HuH-7 (cell line): ENCODE measurements at regions not wholly inside any gene's neighbourhood (a gene's known extent, or its start where the extent isn't known, plus 50 kb on each side); places are given as distances from the start of the nearest gene placed in this dataset.

Experiments
- DNase-seq: peaks from one replicate; pipeline ENCODE4 v3.0.0; 2011; ENCODE audit warnings: low spot score

DNA sequence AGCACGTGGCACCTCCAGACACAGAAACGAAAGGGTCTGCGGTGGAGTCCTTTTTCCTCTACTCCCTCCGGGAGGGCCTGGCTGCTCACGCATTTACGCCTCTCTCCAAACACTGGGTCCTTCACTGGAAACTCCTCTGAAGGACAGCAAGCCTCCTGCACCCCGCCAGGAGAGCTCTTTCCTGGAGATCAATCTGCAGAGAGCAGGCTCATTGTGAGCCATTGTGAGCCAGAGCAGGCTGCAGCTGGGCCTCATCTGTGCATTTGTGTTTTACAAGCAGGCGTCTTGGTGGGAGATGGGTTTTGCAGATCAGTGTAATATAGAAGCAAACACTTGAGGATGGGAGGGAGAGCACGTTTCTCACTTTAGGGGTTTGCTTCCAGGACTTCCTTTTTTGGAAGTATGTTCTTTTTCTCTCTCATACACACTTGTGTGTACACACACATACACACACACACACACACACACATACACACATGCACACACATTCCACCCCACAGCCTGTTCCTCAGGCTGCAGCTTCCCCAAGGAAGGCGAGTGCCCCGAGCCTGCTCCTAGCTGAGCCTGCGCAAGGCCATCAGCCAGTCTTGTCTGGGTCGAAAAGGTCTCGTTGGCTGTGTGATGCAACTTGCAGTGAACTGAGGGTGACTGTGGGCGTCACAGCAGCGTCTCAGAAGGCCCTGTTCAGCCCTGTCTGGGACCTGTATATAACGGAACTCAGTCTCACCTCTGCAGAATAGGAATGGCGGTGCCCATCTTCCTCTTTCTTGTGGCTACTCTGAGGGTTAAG is 163.5 kb downstream of the GLI2 start:
- no peak for DNase-seq

DNA sequence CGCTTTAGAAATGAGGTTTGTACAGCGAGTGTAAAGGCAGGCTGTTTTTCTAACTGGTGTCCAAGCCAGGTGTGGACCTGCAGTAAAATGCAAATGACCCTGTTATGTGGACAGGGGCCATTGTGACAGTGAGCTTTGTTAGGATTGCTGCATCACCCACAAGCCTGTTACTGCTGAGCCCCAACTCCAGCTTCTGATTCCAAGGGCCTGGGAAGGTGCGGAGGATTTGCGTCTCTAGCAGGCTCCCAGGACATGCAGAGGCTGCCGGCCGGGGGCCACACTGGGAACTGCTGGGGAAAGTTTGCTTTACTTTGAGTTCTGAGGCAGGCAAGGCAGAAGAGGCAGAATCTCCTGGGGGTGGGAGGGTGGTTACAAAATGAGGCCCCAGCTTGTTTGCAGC is 164.1 kb downstream of the GLI2 start:
- DNase-seq, result no peak

DNA sequence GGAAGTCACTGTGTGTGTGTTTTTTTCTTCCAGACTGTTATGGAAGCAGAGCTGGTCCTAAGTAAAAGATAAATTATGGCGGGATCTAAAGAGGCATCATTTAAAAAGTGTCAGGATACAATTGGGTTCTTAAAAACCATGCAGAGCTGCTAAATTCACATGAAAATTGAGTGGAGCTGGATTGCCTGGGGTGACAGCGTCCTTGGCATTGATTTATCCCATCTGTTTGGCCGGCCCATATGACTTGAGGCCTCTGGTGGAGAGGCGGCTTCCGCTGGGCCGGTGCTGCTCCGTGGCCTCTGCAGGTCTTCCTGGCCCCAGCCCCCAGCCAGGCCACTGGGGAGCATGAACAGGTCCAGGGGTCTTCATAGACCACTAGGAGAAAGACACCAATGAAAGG is 165.5 kb downstream of the GLI2 start:
- no peak for DNase-seq

DNA sequence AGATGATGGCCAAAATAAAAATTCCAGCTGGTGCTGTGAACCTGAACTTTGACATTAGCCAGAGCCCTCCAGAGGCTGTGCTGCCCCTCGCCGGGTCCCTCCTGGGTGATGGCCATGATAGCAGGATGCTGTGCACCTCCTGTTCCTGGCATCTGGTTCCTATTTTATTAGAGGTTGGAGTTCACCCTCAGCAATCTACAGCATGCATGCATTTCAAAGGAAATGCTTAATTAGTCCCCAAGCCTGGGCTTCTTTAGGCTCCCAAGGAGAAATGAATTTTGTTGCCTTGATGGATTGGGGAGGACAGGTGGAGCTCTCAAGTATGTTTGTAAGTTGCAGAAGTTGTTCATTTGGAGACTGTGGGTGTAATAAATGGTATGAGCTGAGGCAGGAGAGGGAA is 166.9 kb downstream of the GLI2 start:
- DNase-seq, result no peak

DNA sequence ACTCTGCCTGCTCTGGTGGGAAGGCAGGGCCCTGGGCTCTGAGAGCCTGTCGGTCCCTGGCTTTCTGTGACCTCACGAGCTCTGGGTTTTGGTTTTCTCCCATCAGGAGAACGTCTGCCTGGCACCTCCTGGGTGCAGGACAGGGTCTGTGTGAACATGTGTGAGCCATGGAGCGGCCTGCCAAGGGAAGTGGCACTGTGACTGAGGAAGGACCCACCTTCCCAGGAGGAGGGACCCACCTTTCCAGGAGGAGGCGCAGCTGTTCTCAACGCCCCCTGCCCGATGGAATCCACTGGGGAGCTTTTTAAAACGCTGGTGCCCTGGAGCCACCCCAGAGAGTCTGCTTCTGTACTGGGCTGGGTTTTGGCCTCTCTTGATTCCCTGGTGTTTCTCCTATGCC is 168.7 kb downstream of the GLI2 start:
- no peak for DNase-seq

DNA sequence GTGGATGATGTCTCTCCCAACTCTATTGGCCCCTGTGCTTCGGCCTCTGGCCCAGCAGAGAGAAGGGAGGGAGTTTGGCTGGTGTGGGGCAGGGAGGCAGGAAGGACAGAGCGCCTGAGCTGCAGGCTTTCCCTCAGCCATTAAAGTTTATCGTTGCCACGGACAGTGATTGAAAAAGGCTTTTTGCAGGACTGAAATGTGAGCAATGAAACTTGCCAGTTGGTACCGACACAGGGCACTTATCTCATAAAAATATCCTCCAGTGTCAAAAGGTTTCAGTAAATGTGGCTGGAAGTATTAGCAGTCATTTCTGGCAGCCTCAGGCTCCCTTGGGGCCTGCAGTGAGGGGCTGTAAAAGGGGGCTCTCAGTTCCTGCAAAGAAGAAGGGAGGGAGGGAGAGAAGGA is 169.2 kb downstream of the GLI2 start:
- no peak for DNase-seq

DNA sequence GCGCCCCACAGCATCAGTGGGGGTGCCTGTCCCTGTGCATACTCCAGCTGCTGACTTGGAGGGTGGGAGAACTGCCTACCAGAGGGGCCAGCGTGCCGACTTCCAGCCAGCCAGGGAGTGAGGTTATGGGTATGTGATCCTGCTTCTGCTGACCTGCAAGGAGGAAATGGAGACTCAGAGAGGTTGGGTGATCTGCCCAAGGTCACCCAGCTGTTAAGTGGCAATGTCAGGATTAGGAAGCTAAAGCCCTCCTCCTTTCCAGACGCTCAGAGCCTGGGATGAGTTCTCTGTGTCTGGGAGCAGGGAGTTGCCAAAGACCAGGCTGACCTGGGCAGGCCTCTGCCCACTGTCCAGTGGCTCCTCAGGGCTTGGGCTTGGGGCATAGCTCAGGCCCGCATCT is 169.6 kb downstream of the GLI2 start:
- no peak for DNase-seq

DNA sequence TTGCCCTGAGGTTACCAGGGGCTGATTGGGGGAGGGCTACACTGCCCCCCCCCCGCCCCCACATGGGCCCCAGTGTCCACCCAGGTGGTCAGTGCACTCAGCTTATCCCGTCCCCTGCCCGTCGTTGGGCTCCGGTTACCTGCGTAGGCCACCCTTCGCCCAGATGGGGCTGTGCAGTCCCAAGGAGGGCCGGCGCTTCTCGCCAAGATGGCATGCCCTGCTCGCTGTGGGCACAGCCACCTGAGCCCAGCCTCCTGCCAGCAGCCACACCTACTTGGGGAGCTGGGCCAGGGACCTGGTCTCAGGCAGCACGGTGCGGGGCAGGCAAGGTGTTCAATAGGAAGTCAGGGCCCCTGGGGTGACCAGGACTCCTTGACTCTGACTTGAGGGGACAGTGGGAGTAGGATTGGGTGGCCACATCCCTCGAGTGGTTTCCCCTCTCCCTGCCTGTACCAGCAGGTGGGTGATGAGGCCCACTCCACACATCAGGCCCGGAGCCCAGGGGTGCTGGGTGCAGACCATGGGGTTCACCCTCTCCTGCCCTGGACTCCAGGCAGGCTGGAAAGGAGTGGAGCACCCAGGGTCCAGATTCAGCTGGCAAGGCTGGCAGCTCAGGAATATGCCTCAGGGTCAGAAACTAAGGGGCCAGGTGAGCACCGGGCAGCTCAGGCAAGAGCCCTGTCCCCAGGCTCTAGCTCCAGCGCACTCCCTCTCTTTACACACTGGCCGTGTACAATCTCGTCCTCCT is 170.3 kb downstream of the GLI2 start:
- no peak for DNase-seq

DNA sequence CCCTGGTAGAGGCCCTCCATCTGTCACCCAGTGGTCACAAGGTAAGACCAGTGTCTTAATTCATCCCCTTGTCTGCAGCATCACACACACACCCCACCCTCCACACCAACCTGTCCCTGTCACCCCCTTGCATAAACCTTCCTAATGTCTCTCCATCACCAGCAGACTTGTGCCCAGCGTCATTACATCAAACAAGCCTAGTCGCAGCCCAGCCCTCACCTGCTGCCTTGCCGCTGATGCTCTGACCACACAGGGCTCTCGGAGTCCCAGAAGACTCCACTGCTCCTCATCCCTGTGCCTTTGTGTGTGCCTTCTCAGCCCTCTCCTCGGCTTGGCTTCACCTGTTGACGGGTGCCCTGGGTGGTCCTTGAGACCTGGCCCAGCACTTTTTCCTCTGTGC is 171.2 kb downstream of the GLI2 start:
- no peak for DNase-seq

DNA sequence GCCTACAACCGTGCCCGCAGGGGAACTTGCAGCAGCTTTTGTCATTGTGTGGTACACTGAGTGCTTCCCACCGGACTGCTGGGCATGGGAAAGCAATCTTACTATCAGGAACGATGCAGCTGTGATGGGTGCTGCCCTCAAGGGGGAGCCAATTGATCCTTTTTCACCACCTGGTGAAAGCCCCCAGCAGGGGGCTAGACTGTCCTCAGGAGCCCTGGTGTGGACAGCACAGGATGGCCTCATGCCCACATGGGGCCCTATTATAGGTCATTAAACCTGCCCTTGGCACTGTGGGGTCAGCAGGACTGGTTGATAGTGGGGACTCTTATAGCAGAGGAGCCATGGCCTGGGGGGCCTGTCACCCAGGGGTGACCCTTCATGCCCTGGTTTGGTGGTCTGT is 172.2 kb downstream of the GLI2 start:
- DNase-seq, result peak; percentile 24

DNA sequence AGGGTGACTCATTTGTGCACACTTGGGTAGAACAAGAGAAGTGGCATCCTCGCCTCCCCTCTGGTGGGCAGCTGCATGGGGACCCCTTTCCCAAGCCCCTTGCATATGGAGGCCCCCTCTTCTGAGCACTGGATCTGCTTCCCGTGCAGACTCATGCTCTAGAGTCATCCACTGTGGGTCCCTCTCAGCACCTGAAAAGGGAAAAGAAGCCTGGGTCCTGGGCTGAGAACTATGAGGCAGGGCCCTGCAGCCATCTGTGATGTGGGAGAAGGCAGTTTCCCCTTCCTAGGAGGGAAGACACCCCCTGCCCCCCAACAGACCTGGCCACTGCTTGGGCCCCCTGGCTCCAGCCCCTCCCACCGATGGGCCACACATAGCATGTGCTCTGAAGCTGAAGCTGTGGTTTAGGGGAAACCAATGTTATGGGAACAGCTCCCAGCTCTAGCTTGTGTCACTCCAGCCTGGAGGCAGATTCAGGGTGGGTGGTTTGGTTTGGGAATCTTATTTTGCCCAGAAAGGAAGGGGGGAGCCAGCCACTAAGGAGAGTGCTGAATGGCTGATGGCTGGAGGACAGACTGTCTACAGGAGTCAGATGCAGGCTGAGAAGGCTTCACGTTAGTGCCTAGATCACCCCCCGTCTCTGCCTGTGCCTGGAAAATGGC is 172.8 kb downstream of the GLI2 start:
- DNase-seq, result no peak

DNA sequence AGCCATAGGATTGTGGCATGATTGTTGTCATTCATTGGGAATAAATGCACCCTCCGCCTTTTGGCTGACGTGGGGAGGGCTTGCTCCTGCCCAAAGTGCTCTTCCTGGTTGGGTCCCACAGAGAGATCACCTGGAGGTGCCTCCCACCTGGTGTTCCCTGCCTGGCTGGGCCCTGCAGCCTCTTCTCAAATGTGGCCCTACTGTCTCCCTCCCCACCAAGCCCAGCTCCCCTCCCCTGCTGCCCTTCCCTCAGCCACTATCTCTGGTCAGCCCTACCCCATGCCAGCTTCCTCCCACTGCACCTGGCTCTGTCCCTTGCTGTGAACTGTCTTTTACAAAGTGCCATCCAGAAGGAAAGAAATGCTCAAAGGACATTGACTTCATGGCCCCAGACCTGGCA is 173.4 kb downstream of the GLI2 start:
- no peak for DNase-seq

DNA sequence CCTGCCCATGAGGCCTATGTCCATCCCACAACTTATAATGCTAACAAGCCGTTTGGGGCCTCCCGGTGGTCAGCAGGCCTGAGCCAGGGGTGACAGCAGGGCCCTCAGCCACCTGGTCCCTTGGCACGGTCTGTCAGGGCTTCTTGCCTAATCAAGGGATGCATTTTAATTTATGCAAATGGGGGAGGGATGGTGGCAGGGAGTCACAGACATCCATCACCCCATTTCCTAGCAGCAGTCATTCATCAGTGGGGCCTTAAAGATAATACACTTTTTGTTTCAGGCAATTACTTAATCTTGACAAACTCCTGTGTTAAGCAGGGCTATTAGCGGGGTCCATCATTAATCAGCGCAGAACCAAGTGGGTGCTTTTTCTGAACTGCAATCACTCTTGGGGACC is 174.5 kb downstream of the GLI2 start:
- DNase-seq, result no peak

DNA sequence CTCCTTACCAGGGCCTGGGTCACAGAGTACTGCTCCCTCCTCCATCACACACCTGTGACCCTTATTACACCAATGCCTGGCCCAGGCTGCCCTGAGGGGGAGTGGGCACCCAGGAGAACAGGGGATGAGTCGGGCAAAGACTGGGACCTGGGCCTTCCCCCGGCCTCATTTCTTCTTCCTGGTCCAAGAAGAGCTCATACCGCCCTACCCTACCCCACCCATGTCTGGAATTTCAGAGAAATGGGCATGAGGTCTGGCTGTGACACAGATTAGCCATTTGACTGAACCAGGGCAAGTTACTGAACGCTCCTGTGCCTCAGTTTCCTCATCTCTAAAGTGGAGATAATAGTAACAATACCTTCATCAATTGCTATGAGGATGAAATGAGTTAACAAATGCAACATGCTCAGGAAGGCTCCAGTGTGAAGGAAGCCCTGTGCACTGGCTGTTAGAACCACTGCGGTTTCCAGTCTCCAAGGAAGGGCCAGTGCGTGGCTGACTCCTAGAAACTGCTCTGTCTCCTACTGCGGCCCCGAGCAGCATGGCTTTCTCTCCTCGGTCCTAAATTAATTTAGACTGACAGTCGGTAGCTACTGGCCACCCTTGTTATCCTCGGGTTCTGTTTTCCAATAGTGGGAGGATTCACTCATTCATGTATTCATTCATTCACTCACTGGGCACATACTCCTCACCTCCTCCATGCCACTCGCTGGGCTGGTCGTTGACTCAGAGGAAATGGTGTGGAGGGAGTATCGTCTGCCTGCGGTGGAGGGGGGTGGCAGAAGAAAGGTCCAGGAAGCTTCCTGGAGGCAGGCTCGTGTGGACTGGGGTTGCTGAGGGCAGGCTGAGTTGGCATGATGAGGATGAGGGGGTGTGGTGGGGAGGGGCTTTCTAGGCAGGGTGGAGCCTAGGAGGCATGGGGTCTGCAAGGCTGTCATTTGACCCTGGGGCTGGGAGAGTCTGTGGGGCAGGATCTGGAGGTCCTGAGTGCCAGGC is 175.6 kb downstream of the GLI2 start:
- no peak for DNase-seq

DNA sequence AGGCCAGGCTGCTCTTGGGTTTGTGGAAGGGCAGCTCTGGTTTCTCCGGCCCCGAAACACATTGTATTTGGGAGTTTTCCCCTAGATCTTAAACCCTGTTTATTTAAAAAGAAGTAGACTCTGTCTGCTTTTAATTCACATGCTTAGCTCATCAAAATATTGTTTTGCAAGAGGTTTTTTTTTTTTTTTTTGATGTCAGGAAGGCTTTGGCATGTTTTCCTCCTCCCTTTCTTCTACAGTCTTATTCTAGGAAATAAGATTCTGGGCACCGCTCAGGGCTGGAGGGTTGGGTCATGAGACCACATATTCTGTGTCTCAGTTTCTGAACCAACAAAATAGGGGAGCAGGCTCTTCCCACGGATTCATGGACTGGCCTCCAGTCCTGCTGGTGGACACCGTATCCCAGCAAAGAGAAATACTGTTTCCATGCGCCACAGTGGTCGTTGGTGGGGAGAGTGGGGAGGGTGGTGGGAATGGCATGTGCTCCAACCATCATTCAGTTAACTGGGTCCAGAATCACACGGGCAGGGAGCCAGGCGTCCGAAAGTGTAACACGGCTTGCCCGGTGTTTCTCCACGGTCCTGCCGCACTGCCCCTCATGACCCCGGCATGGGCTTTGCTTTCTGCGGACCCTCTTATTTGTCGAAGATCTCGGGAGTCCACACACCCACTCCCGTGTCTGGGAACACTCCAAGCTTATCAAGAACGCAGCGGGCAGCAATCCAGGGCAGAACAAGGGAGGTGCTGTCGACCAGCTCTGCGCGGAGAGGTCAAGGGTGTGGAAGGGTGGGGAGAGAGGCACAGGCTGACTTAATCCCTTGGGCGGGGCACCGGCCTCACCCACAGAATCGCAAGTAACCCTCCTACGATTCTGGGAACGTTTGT is 176.7 kb downstream of the GLI2 start:
- DNase-seq, result no peak

DNA sequence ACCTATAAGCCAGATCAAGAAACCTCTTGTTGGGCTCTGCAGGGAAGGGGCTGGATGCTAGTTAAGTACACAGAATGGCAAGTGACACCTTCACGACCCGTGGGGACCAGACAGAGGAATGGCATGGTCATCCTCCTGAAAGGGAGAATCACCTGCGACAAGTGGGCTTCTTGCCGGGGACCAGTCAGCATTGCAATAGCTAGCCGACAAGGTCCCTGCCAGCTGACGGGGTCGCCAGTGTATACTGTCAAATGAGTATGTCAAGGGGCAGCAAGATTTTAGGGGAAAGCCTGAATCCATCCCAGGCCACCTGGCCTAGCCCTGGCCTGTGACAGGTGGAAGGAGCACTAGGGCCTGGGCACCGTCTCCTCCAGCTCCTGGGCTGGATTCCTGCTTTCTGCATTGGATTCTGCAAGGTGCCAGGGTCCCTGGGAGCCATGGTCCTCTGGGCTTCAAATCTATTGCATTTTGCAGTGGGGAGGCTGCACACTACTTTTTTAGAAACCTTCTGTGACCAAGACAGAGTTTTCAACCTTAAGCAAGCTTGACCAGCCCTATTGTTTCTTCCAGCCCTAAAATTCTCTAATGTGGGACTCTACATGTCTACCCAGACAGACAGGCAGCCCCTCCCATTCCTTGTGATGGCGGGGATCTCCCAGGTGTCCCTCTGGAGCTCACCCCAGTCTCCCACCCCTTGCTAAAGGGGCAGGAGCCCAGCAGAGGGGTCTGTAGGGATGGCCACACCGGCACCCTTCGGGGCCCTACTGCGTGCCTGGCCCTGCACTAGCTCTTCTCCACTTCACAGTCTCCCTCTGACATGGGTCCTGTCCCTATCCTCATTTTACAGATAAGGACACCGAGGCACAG is 178.5 kb downstream of the GLI2 start:
- DNase-seq, result no peak

DNA sequence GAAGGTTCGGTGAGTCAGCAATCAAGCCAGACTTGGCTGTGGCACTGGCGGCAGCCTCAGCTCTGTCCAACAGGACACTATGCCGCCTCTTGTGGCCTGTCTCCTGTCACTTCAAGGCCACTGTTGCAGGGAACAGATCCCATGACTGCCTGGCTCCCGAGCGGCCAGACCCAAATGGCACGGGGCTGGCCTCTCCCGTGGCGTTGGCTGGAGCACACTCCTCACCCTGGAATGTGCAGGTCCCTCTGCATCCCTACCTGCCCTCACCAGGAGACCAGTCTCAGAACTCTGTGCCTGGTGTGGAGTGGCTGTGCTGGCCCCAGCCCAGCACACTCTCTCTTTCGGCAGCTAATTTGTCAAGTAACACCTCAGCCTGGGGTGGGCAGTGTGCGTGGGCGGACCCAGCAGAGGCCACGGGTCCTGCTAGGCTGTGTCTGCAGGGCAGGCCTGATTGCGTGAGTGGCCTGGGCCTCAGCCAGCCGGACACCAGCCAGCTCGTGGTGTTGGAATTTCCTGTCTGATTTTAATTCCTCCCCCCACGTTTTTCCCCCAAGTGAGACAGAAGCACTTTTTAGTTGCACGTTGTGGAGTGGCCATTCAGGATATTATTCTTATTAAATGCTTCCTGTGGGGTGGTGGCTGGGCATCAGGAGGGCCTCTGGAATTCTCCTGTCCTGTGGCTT is 179.3 kb downstream of the GLI2 start:
- DNase-seq, result no peak

DNA sequence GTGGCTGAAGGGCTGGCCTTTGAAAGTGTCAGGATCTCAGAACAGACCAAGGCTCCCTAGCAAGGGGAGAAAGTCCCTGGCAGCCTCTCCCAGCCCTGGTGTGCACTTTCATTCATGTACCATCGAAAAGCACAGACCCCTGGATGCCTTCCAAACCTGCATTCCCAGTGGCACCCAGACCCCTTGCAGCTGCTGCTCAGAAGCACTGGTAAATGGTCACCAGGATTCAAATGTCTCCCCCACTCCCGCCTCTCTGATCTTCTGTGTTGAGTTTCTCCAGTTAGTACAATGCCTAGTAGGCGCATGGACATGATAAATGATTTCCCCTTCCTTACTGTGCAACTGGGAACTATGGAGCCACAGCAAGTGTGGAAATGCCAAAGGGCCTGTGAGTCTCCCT is 180.0 kb downstream of the GLI2 start:
- DNase-seq, result no peak

DNA sequence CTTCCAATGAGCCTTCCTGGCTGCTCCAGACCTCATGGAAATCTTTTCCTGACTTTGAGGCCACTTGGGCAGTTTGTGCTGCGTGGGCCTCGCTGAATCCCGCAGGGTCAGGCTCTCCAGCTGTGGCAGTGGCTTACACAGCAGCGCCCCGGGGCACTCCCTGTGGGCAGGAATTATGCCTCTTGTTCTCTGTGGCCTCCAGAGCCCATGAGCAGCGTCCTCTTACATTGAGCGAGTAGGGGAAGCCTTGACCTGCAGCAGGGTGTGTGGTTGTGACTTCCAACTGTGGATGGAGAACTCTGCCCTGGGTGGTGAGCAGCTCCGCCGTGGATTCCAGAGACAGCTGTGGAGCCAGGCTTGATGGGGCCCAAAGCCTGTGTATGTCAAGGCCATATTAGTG is 180.8 kb downstream of the GLI2 start:
- no peak for DNase-seq
